Lower leg skin (tissue), 3 donors: ENCODE measurements at regions not wholly inside any gene's neighbourhood (a gene's known extent, or its start where the extent isn't known, plus 50 kb on each side); places are given as distances from the start of the nearest gene placed in this dataset.

ENCODE experiments used
- CTCF ChIP-seq, 3 donors: fragments of 450-650 bp; IDR thresholded peaks; one replicate each; pipeline ENCODE4 v1.5.1; 2016; ENCODE audit warnings: antibody characterized with exemption in 3 of 3, mild to moderate bottlenecking in 3 of 3, moderate library complexity in 2 of 3
- POLR2A ChIP-seq, 2 donors: fragments of 450-650 bp; IDR thresholded peaks; one replicate each; pipeline ENCODE4 v1.6.1; 2016 to 2017; ENCODE audit warnings: antibody characterized with exemption in 2 of 2, mild to moderate bottlenecking in 1 of 2, moderate library complexity in 1 of 2

GRCh38 chr3:177976866-177977265 is 559.4 kb upstream of the KCNMB2 start:
- no peak for TF ChIP-seq CTCF (IDR thresholded peaks at IDR 0.05)
- no peak for TF ChIP-seq POLR2A (IDR thresholded peaks at IDR 0.05)
